Right ventricle myocardium inferior (tissue), 1 donor: ENCODE measurements at regions not wholly inside any gene's neighbourhood (a gene's known extent, or its start where the extent isn't known, plus 50 kb on each side); places are given as distances from the start of the nearest gene placed in this dataset.
A peak's percentile ranks its signal among the peaks of the same experiment; 100 is the strongest.

Source experiments
- ATAC-seq: fragments of 200-7000 bp; cut with Tn5 transposase; one replicate; pipeline ENCODE4 v1.9.1; 2020; ENCODE audit warnings: mild to moderate bottlenecking, moderate library complexity
- DNase-seq: peaks from one replicate; pipeline ENCODE4 v3.0.0; 2021; ENCODE audit errors: missing footprints
- intact Hi-C: fragments of 100-400 bp; cut with DNase I; formaldehyde crosslinking; loops from one replicate; pipeline ENCODE4 v1.11.0; 2022
- donor health status: DM: no; HTN: yes; CAD: no; lungs with severe emphysema.

- ATAC-seq (no peak), DNase-seq (no peak)
- intact Hi-C loops, result no loop called here
These were observed 73.0 kb upstream of the STARD4 start for GRCh38 chr5:111585291-111585690.

GRCh38 chr5:111584651-111585050, 72.3 kb upstream of the STARD4 start:
- DNase-seq, result no peak
- ATAC-seq, result no peak
- intact Hi-C loops, result no loop called here

- intact Hi-C loops, result loop anchor here (2.0 kb wide), 1 partner anchor 173 kb away; the partner anchor contains the start of gene NREP
- DNase-seq (no peak), ATAC-seq (peak; percentile 56)
These were observed 71.4 kb upstream of the STARD4 start for GRCh38 chr5:111583758-111584203.

GRCh38 chr5:111582993-111583601, 70.8 kb upstream of the STARD4 start:
- peak; percentile 77 for ATAC-seq
- no peak for DNase-seq
- intact Hi-C loops, result loop anchor here (2.0 kb wide), 1 partner anchor 174 kb away; the partner anchor contains the start of gene NREP

GRCh38 chr5:111582451-111582850, 70.1 kb upstream of the STARD4 start:
- DNase-seq, result no peak
- intact Hi-C loops, result loop anchor here (2.0 kb wide), 1 partner anchor 174 kb away; the partner anchor contains the start of gene NREP
- no peak for ATAC-seq

GRCh38 chr5:111580956-111581355, 68.6 kb upstream of the STARD4 start:
- no peak for DNase-seq
- intact Hi-C loops, result no loop called here
- no peak for ATAC-seq

GRCh38 chr5:111574311-111574710, 62.0 kb upstream of the STARD4 start:
- intact Hi-C loops, result no loop called here
- ATAC-seq (no peak), DNase-seq (no peak)

GRCh38 chr5:111572561-111572960, 60.2 kb upstream of the STARD4 start:
- no peak for DNase-seq
- ATAC-seq, result no peak
- intact Hi-C loops, result no loop called here

- intact Hi-C loops, result no loop called here
- DNase-seq, result no peak
- ATAC-seq, result peak; percentile 65
These were observed 50.9 kb upstream of the STARD4 start for GRCh38 chr5:111563031-111563822.

GRCh38 chr5:111562561-111562960, 50.2 kb upstream of the STARD4 start:
- intact Hi-C loops, result no loop called here

More at GRCh38 chr5:111562561-111562960, 50.2 kb upstream of the STARD4 start:
- DNase-seq (no peak), ATAC-seq (no peak)
